Endothelial cell of umbilical vein (primary cell): ENCODE measurements at regions not wholly inside any gene's neighbourhood (a gene's known extent, or its start where the extent isn't known, plus 50 kb on each side); places are given as distances from the start of the nearest gene placed in this dataset.

Experiments used
- POLR2A ChIP-seq: IDR thresholded peaks from 2 replicates; pipeline ENCODE4 v1.6.1; 2012; ENCODE audit warnings: low read depth, mild to moderate bottlenecking, control low read depth, low read length
- TF ChIP-seq, protein P1 (sequence below), 2 donors: IDR thresholded peaks; 1 replicate in 1 of 2; 2 replicates in 1 of 2; pipeline ENCODE4 v1.5.1; 2011; ENCODE audit warnings: low read length in 2 of 2, mild to moderate bottlenecking in 2 of 2, moderate library complexity in 2 of 2, control low read depth in 1 of 2, inconsistent platforms in 1 of 2, low read depth in 1 of 2; ENCODE audit not compliant: insufficient read depth in 1 of 2; ENCODE audit errors: extremely low read depth in 1 of 2

DNA sequence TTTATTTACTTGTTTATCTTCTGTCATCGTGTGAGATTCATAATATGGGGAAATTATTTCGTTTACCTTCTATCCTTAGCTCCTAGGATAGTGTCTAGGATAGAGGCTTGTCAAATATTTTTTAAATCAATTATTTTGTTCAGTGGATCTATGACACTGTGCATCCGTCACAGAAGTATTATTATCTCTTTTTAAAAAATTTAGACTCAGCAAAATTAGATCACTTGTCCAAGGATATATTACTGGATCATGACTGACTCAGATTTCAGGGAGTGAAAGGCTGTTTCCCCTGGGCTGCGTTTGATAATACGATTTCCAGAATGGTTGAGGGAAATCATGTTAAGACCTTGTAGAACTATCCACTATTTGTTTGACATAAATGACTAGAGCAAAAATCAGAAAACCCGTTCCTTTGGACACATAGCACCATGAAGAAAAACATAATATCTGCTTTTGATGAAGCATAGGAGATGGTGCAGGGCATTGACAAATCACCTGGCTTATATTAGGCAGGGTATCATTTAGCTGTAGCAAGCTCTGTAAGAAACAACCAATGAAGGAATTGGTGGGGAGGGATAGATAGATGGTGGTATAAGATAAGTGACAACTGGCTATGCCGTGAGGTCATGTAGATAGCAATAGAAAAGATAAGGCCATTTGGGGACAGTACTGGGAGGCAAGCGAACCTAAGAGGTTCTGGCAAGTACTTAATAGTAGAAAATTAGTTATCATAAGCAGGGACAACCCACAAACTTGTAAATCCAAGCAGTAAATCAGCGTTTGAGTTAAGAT lies 465.2 kb upstream of the MAN1A1 start:
- TF ChIP-seq, protein P1, sequence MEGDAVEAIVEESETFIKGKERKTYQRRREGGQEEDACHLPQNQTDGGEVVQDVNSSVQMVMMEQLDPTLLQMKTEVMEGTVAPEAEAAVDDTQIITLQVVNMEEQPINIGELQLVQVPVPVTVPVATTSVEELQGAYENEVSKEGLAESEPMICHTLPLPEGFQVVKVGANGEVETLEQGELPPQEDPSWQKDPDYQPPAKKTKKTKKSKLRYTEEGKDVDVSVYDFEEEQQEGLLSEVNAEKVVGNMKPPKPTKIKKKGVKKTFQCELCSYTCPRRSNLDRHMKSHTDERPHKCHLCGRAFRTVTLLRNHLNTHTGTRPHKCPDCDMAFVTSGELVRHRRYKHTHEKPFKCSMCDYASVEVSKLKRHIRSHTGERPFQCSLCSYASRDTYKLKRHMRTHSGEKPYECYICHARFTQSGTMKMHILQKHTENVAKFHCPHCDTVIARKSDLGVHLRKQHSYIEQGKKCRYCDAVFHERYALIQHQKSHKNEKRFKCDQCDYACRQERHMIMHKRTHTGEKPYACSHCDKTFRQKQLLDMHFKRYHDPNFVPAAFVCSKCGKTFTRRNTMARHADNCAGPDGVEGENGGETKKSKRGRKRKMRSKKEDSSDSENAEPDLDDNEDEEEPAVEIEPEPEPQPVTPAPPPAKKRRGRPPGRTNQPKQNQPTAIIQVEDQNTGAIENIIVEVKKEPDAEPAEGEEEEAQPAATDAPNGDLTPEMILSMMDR (IDR thresholded peaks at IDR 0.05; ENCODE audit: extremely low read depth in 1 of 2, insufficient read depth in 1 of 2, low read depth in 1 of 2, low read length in 2 of 2), result no peak
- TF ChIP-seq POLR2A, result no peak
